ENCODE measurements at regions not wholly inside any gene's neighbourhood (a gene's known extent, or its start where the extent isn't known, plus 50 kb on each side); places are given as distances from the start of the nearest gene placed in this dataset.
A peak's percentile ranks its signal among the peaks of the same experiment; 100 is the strongest.
"Not testable (repeated sequence)": the region's sequence is repeated elsewhere in the genome, so short reads cannot be mapped to it uniquely, and the experiment has no call there.

GRCh38 chr1:196029410-196029809, 578.8 kb downstream of the KCNT2 start:
- H3K79me2 ChIP-seq, result no peaks in the 10 kb centered on the region
- no peak overlapping the region for H3K4me3 ChIP-seq
- DNase-seq (ENCODE audit: low spot score), result no peak
- H3K36me3 ChIP-seq (replicated peaks; ENCODE audit: insufficient read depth, low read depth), result no peaks in the 10 kb centered on the region
- TF ChIP-seq EZH2phosphoT487 (IDR thresholded peaks at IDR 0.05; ENCODE audit: low read depth, severe bottlenecking, unreplicated experiment) (no peak), CTCF (IDR thresholded peaks at IDR 0.05; ENCODE audit: poor library complexity) (peak; percentile 16), EZH2 (IDR thresholded peaks at IDR 0.05; ENCODE audit: borderline replicate concordance) (no peak)
- H3K4me2 ChIP-seq, result no peak overlapping the region
- no peaks in the 10 kb centered on the region for H3K27me3 ChIP-seq
- no peaks in the 10 kb centered on the region for H3K9me3 ChIP-seq (ENCODE audit: low read depth)
- H3K27ac ChIP-seq, result no peak overlapping the region
- 97% methylated on average over 1 of the region's 1 CpG for WGBS (ENCODE audit: low lambda C conversion rate, missing lambda C conversion rate)
- H4K20me1 ChIP-seq (ENCODE audit: insufficient read depth, poor library complexity, severe bottlenecking), result no peaks in the 10 kb centered on the region
- H3K4me1 ChIP-seq (ENCODE audit: insufficient read depth), result no peaks in the 10 kb centered on the region
- H3K9me2 ChIP-seq (replicated peaks; ENCODE audit: insufficient read depth), result no peaks in the 10 kb centered on the region
- H2AFZ ChIP-seq, result no peak overlapping the region

DNA sequence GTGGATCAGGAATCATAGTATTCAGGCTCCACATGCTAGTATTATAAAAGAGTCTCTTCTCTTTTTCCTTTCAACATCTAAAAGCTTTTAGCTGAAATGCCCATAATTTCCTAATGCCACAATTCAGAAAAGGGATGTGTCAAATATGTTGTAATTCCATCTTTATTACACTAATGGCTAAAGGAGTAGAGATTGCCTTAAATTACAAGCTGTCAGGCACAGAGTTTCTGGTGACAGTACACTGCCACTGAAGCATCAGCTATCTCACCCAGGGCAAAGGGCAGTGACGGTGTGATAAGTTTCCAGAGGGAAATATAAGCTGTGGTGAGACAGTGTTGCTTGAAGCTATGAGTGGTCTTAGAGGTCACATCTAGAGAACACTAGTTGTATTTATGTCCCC, 581.1 kb downstream of the KCNT2 start:
- H3K4me3 ChIP-seq, result no peak overlapping the region
- no peak overlapping the region for H2AFZ ChIP-seq
- H3K79me2 ChIP-seq, result no peaks in the 10 kb centered on the region
- H4K20me1 ChIP-seq (ENCODE audit: insufficient read depth, poor library complexity, severe bottlenecking), result no peaks in the 10 kb centered on the region
- DNase-seq (ENCODE audit: low spot score), result no peak
- no peak overlapping the region for H3K27ac ChIP-seq
- no peaks in the 10 kb centered on the region for H3K9me2 ChIP-seq (replicated peaks; ENCODE audit: insufficient read depth)
- no peak for TF ChIP-seq EZH2phosphoT487 (IDR thresholded peaks at IDR 0.05; ENCODE audit: low read depth, severe bottlenecking, unreplicated experiment)
- no peak for TF ChIP-seq EZH2 (IDR thresholded peaks at IDR 0.05; ENCODE audit: borderline replicate concordance)
- TF ChIP-seq CTCF (IDR thresholded peaks at IDR 0.05; ENCODE audit: poor library complexity), result no peak
- H3K36me3 ChIP-seq (replicated peaks; ENCODE audit: insufficient read depth, low read depth), result no peaks in the 10 kb centered on the region
- H3K27me3 ChIP-seq, result no peaks in the 10 kb centered on the region
- H3K4me2 ChIP-seq, result no peak overlapping the region
- WGBS (ENCODE audit: low lambda C conversion rate, missing lambda C conversion rate), result 0% methylated on average over 1 of the region's 1 CpG
- H3K9me3 ChIP-seq (ENCODE audit: low read depth), result no peaks in the 10 kb centered on the region
- H3K4me1 ChIP-seq (ENCODE audit: insufficient read depth), result no peaks in the 10 kb centered on the region

DNA sequence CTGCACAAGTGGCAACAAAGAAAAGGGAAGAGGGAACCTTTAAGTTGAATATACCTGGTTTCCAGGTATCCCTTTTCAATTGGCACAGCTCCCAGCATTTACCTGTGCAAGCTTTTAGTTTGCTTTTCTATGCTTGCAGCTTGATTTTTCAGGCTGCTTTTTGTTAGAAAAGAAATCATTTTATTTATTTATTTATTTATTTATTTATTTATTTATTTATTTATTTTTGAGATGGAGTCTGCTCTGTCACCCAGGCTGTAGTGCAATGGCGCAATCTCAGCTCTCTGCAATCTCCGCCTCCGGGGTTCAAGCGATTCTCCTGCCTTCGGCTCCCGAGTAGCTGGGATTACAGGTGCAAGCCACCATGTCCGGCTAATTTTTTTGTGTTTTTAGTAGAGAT, 587.1 kb downstream of the KCNT2 start:
- H3K79me2 ChIP-seq; H3K27ac ChIP-seq; H3K4me3 ChIP-seq; H3K4me1 ChIP-seq (ENCODE audit: insufficient read depth); H3K36me3 ChIP-seq (replicated peaks; ENCODE audit: insufficient read depth, low read depth); H4K20me1 ChIP-seq (ENCODE audit: insufficient read depth, poor library complexity, severe bottlenecking); DNase-seq (ENCODE audit: low spot score); H3K4me2 ChIP-seq; H3K9me2 ChIP-seq (replicated peaks; ENCODE audit: insufficient read depth); H2AFZ ChIP-seq; H3K9me3 ChIP-seq (ENCODE audit: low read depth); H3K27me3 ChIP-seq: not testable (repeated sequence)
- 97% methylated on average over 7 of the region's 7 CpGs for WGBS (ENCODE audit: low lambda C conversion rate, missing lambda C conversion rate)

DNA sequence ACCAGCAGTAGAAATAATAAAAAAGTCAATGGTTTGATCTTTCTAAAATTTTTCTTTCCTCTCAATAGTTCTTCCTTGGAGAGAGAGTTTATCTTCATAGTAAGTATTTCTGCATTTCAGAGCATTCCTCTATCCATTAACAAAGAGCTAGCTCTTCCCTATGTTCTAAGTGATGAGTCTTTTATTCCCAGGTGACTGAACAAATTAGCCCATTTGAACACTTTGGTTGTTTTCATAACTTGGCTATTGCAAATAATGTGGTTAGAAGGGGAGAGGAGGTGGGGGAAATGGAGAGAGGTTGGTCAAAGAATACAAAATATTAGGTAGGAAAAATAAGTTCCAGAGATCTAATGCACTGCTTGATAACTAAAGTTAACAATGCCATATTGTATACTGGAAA, 598.9 kb downstream of the KCNT2 start:
- Histone ChIP-seq H4K20me1 (ENCODE audit: insufficient read depth, poor library complexity, severe bottlenecking) (no peaks in the 10 kb centered on the region), H2AFZ (no peak overlapping the region), H3K9me3 (ENCODE audit: low read depth) (no peaks in the 10 kb centered on the region), H3K27ac (no peak overlapping the region), H3K27me3 (no peaks in the 10 kb centered on the region), H3K36me3 (replicated peaks; ENCODE audit: insufficient read depth, low read depth) (no peaks in the 10 kb centered on the region), H3K9me2 (replicated peaks; ENCODE audit: insufficient read depth) (no peaks in the 10 kb centered on the region), H3K79me2 (no peaks in the 10 kb centered on the region), H3K4me1 (ENCODE audit: insufficient read depth) (peaks cover 3% of the 10 kb centered on the region), H3K4me3 (no peak overlapping the region), H3K4me2 (no peak overlapping the region)
- DNase-seq (ENCODE audit: low spot score), result no peak
- TF ChIP-seq EZH2phosphoT487 (IDR thresholded peaks at IDR 0.05; ENCODE audit: low read depth, severe bottlenecking, unreplicated experiment) (no peak), CTCF (IDR thresholded peaks at IDR 0.05; ENCODE audit: poor library complexity) (no peak), EZH2 (IDR thresholded peaks at IDR 0.05; ENCODE audit: borderline replicate concordance) (no peak)
